K562 (cell line): ENCODE measurements at regions not wholly inside any gene's neighbourhood (a gene's known extent, or its start where the extent isn't known, plus 50 kb on each side); places are given as distances from the start of the nearest gene placed in this dataset.

Source experiments
- ATAC-seq: fragments of 200-7000 bp; cut with Tn5 transposase; 3 replicates; pipeline ENCODE4 v1.9.1; 2020; ENCODE audit warnings: moderate library complexity
- BruUV-seq: library from RNA; stranded (reverse); fragments of 400-500 nt; replicated peaks from 2 replicates; lab custom pipeline; 2021; lab: Mats Ljungman, UMichigan
- CTCF ChIA-PET: fragments of 300-600 bp; formaldehyde crosslinking; extraction: SDS; loops from one replicate; lab custom pipeline; 2021; ENCODE audit warnings: low intra/inter-chr PET ratio; lab: Yijun Ruan, JAX
- POLR2A ChIA-PET: fragments of 300-600, 350-650 bp; sonication (Branson Sonifier 250); formaldehyde crosslinking; extraction: SDS; loops from one replicate; lab custom pipeline; 2021; ENCODE audit warnings: antibody characterized with exemption, inconsistent platforms; lab: Yijun Ruan, JAX
- DNase-seq, 4 experiments: peaks; one replicate each; pipeline versions ENCODE4 v3.0.0 to v3.0.0-alpha.2; 2011 to 2018; ENCODE audit warnings: low spot score in 3 of 4, mixed read lengths in 3 of 4; ENCODE audit errors: extremely low read depth in 1 of 4
- FAIRE-seq: peaks from 2 replicates; lab custom pipeline; 2011; peaks lifted over from hg19 to GRCh38; lab: Jason Lieb, UNC
- H2AFZ ChIP-seq: 2 replicates; pipeline ENCODE4 v1.6.0; 2011; ENCODE audit warnings: low read depth, low read length, control low read depth, inconsistent platforms
- H3K27ac ChIP-seq: fragments of 200-600 bp; 3 replicates; pipeline ENCODE4 v1.8.0; 2011; ENCODE audit warnings: low read depth, mild to moderate bottlenecking, control low read depth, inconsistent platforms, low read length, moderate library complexity, mixed read lengths; ENCODE audit errors: extremely low read depth
- H3K27me3 ChIP-seq, 2 experiments: fragments of 300-600 bp in 1 of 2; 2 replicates in 1 of 2; 3 replicates in 1 of 2; pipeline versions ENCODE4 v1.6.0 to v1.8.0; 2011; ENCODE audit warnings: inconsistent platforms in 2 of 2, low read length in 2 of 2, mild to moderate bottlenecking in 1 of 2, mixed read lengths in 1 of 2, moderate library complexity in 1 of 2; ENCODE audit not compliant: control insufficient read depth in 2 of 2, insufficient read depth in 2 of 2
- H3K36me3 ChIP-seq: fragments of 300-600 bp; 3 replicates; pipeline ENCODE4 v1.8.0; 2011; ENCODE audit warnings: mild to moderate bottlenecking, low read length, inconsistent platforms; ENCODE audit not compliant: control insufficient read depth, insufficient read depth
- H3K4me1 ChIP-seq, 2 experiments: fragments of 200-600 bp in 1 of 2; replicated peaks in 1 of 2; 2 replicates in 1 of 2; 3 replicates in 1 of 2; pipeline versions ENCODE4 v1.5.1 to v1.8.0; 2011; ENCODE audit warnings: inconsistent platforms in 2 of 2, low read length in 2 of 2, mild to moderate bottlenecking in 1 of 2, mixed read lengths in 1 of 2, moderate library complexity in 1 of 2; ENCODE audit not compliant: control insufficient read depth in 2 of 2, insufficient read depth in 2 of 2
- H3K4me2 ChIP-seq: 2 replicates; pipeline ENCODE4 v1.6.1; 2011; ENCODE audit warnings: low read length, control low read depth, inconsistent platforms, mixed read lengths; ENCODE audit not compliant: insufficient read depth
- H3K4me3 ChIP-seq: fragments of 200-600 bp; sonication (generic), shearing (Covaris generic); 2 replicates; pipeline ENCODE4 v1.5.1; 2016; ENCODE audit warnings: control low read depth, inconsistent platforms
- H3K79me2 ChIP-seq: fragments of 200-600 bp; 3 replicates; pipeline ENCODE4 v1.8.0; 2011; ENCODE audit warnings: low read length, inconsistent platforms; ENCODE audit not compliant: control insufficient read depth, insufficient read depth
- H3K9ac ChIP-seq, 2 experiments: 2 replicates each; pipeline versions ENCODE4 v1.6.0 to v1.6.1; 2011; ENCODE audit warnings: low read depth in 2 of 2, low read length in 2 of 2, control low read depth in 1 of 2, inconsistent platforms in 1 of 2, mild to moderate bottlenecking in 1 of 2, mixed read lengths in 1 of 2; ENCODE audit not compliant: insufficient read depth in 1 of 2
- H3K9me1 ChIP-seq: one replicate; pipeline ENCODE4 v1.6.0; 2011; ENCODE audit warnings: inconsistent platforms, mild to moderate bottlenecking, low read length, moderate library complexity; ENCODE audit not compliant: control insufficient read depth, insufficient read depth
- H3K9me3 ChIP-seq: replicated peaks from 2 replicates; pipeline ENCODE4 v1.5.1; 2011; ENCODE audit warnings: low read depth, low read length, inconsistent platforms; ENCODE audit not compliant: control insufficient read depth, insufficient read depth
- H4K20me1 ChIP-seq: replicated peaks from 2 replicates; pipeline ENCODE4 v1.6.1; 2011; ENCODE audit warnings: low read length, inconsistent platforms, mixed read lengths; ENCODE audit not compliant: control insufficient read depth, insufficient read depth
- CREB1 ChIP-seq, 2 experiments: sonication (generic) in 1 of 2; formaldehyde crosslinking in 1 of 2; IDR thresholded peaks; 2 replicates each; pipeline versions ENCODE4 v1.6.1 to v1.8.0; 2012 to 2022; ENCODE audit warnings: inconsistent platforms in 1 of 2, mild to moderate bottlenecking in 1 of 2, missing genetic modification reagents in 1 of 2, moderate library complexity in 1 of 2
- DPF2 ChIP-seq: fragments of 450-650 bp; IDR thresholded peaks from 2 replicates; pipeline ENCODE4 v1.6.1; 2016
- ELF2 ChIP-seq: fragments of 250-450 bp; sonication (Bioruptor Pico); IDR thresholded peaks from 2 replicates; pipeline ENCODE4 v1.5.0; 2021; ENCODE audit warnings: mild to moderate bottlenecking
- GTF2F1 ChIP-seq: IDR thresholded peaks from 2 replicates; pipeline ENCODE4 v1.6.1; 2011; ENCODE audit warnings: low read depth, low read length, improper control_type of control experiment
- HDAC6 ChIP-seq: IDR thresholded peaks from 2 replicates; pipeline ENCODE4 v1.6.1; 2012; ENCODE audit warnings: low read depth, mild to moderate bottlenecking, control low read depth, inconsistent platforms, low read length, moderate library complexity
- MEF2A ChIP-seq: IDR thresholded peaks from 2 replicates; pipeline ENCODE4 v1.6.1; 2011; ENCODE audit warnings: low read depth, mild to moderate bottlenecking, low read length, moderate library complexity; ENCODE audit not compliant: control insufficient read depth
- POLR3G ChIP-seq: IDR thresholded peaks from 2 replicates; pipeline ENCODE4 v1.6.1; 2011; ENCODE audit not compliant: insufficient read length, insufficient replicate concordance; ENCODE audit errors: extremely low read depth
- RCOR1 ChIP-seq, 2 experiments: IDR thresholded peaks; 2 replicates each; pipeline ENCODE4 v1.6.1; 2012; ENCODE audit warnings: low read depth in 2 of 2, low read length in 2 of 2, borderline replicate concordance in 1 of 2, improper control_type of control experiment in 1 of 2
- SRSF9 ChIP-seq: fragments of 200-400 bp; formaldehyde crosslinking; IDR thresholded peaks from 2 replicates; pipeline ENCODE4 v1.6.1; 2017; ENCODE audit warnings: low read depth, low read length, borderline replicate concordance
- ZFPM2 ChIP-seq: fragments of 250-450 bp; sonication (Bioruptor Pico); IDR thresholded peaks from 2 replicates; pipeline ENCODE4 v1.5.1; 2022; ENCODE audit warnings: mild to moderate bottlenecking
- ZNF12 ChIP-seq: sonication (generic); formaldehyde crosslinking; IDR thresholded peaks from 2 replicates; pipeline ENCODE4 v1.4.0; 2020; ENCODE audit warnings: mild to moderate bottlenecking, missing genetic modification reagents
- ZNF212 ChIP-seq: fragments of 450-650 bp; formaldehyde crosslinking; IDR thresholded peaks from 2 replicates; pipeline ENCODE4 v1.4.0; 2020; ENCODE audit warnings: mild to moderate bottlenecking
- ZNF589 ChIP-seq: fragments of 200-800 bp; sonication (Bioruptor generic); IDR thresholded peaks from 2 replicates; pipeline ENCODE4 v1.6.1; 2016; ENCODE audit warnings: low read depth, missing genetic modification characterization, missing compliant biosample characterization
- ZNF668 ChIP-seq: fragments of 250-450 bp; sonication (Bioruptor Pico); IDR thresholded peaks from 2 replicates; pipeline ENCODE4 v1.8.0; 2022; ENCODE audit warnings: mild to moderate bottlenecking, inconsistent platforms
- in situ Hi-C: fragments of 300-500 bp; cut with MboI; formaldehyde crosslinking; loops from 4 replicates; pipeline ENCODE4 v1.15.0; 2018; ENCODE audit warnings: inconsistent platforms, mixed read lengths
- intact Hi-C: fragments of 100-400 bp; cut with micrococcal nuclease; formaldehyde crosslinking; loops from 2 replicates; pipeline ENCODE4 v1.14.2; 2022
- TF ChIP-seq, protein P1 (sequence below): fragments of 450-650 bp; IDR thresholded peaks from one replicate; pipeline ENCODE4 v1.6.1; 2018; ENCODE audit warnings: mild to moderate bottlenecking, moderate library complexity; ENCODE audit not compliant: partially characterized antibody
- TF ChIP-seq, protein P2 (sequence below): fragments of 250-450 bp; sonication (Bioruptor Pico); IDR thresholded peaks from 2 replicates; pipeline ENCODE4 v1.4.0; 2020; ENCODE audit warnings: borderline replicate concordance
- TF ChIP-seq, protein P3 (sequence below): fragments of 450-650 bp; formaldehyde crosslinking; IDR thresholded peaks from 2 replicates; pipeline ENCODE4 v1.4.0; 2020; ENCODE audit warnings: mild to moderate bottlenecking, moderate library complexity
- TF ChIP-seq, protein P4 (sequence below): fragments of 450-650 bp; IDR thresholded peaks from 2 replicates; pipeline ENCODE4 v1.6.1; 2016

DNA sequence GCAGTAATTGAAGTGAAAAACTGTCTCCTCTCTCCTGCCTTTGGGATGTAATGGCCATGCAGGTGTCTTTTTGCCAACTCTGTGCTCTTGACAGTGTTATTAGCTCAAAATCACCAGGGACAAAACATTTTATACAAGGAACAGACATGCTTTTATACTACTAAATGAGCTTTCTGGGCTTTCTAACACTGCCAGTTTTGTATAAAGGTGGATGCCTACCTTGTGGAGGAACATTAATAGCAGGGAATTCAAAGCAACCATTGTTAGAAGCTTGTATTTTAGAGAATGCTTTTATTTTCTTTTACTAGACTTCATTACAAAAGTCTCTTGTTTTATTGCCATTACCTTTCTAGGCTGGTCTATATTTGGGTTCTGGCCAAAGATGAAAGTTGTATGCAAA, 54.7 kb upstream of the ARSJ start:
- no peak overlapping the region for H2AFZ ChIP-seq
- no peak for DNase-seq
- BruUV-seq = no TSS peak
- in situ Hi-C loops = no loop called here
- H3K36me3 ChIP-seq = no peaks in the 10 kb centered on the region
- no peak overlapping the region for H3K4me3 ChIP-seq
- H3K27me3 ChIP-seq = no peaks in the 10 kb centered on the region
- CTCF ChIA-PET = no interaction called here
- no peaks in the 10 kb centered on the region for H3K9me1 ChIP-seq
- POLR2A ChIA-PET = no interaction called here
- H3K9me3 ChIP-seq = no peaks in the 10 kb centered on the region
- TF ChIP-seq, protein P1, sequence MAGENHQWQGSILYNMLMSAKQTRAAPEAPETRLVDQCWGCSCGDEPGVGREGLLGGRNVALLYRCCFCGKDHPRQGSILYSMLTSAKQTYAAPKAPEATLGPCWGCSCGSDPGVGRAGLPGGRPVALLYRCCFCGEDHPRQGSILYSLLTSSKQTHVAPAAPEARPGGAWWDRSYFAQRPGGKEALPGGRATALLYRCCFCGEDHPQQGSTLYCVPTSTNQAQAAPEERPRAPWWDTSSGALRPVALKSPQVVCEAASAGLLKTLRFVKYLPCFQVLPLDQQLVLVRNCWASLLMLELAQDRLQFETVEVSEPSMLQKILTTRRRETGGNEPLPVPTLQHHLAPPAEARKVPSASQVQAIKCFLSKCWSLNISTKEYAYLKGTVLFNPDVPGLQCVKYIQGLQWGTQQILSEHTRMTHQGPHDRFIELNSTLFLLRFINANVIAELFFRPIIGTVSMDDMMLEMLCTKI = no peak
- TF ChIP-seq, protein P2, sequence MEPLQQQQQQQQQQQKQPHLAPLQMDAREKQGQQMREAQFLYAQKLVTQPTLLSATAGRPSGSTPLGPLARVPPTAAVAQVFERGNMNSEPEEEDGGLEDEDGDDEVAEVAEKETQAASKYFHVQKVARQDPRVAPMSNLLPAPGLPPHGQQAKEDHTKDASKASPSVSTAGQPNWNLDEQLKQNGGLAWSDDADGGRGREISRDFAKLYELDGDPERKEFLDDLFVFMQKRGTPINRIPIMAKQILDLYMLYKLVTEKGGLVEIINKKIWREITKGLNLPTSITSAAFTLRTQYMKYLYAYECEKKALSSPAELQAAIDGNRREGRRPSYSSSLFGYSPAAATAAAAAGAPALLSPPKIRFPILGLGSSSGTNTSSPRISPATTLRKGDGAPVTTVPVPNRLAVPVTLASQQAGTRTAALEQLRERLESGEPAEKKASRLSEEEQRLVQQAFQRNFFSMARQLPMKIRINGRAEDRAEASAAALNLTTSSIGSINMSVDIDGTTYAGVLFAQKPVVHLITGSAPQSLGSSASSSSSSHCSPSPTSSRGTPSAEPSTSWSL (CRISPR knock-in tag) = no peak
- no peak for TF ChIP-seq ZNF589 (CRISPR knock-in tag)
- TF ChIP-seq CREB1 (IDR thresholded peaks at IDR 0.05) = no peak
- no peak for TF ChIP-seq CREB1 (CRISPR knock-in tag; IDR thresholded peaks at IDR 0.05)
- TF ChIP-seq, protein P3, sequence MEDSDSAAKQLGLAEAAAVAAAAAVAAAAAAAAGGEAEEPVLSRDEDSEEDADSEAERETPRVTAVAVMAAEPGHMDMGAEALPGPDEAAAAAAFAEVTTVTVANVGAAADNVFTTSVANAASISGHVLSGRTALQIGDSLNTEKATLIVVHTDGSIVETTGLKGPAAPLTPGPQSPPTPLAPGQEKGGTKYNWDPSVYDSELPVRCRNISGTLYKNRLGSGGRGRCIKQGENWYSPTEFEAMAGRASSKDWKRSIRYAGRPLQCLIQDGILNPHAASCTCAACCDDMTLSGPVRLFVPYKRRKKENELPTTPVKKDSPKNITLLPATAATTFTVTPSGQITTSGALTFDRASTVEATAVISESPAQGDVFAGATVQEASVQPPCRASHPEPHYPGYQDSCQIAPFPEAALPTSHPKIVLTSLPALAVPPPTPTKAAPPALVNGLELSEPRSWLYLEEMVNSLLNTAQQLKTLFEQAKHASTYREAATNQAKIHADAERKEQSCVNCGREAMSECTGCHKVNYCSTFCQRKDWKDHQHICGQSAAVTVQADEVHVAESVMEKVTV (CRISPR knock-in tag) = no peak
- TF ChIP-seq ZFPM2 (CRISPR knock-in tag) = no peak
- TF ChIP-seq SRSF9 = no peak
- TF ChIP-seq ELF2 (CRISPR knock-in tag) = no peak
- TF ChIP-seq ZNF668 = no peak
- no peak for TF ChIP-seq GTF2F1
- no peak for TF ChIP-seq ZNF12
- no peak for TF ChIP-seq DPF2
- TF ChIP-seq HDAC6 = no peak
- TF ChIP-seq, protein P4, sequence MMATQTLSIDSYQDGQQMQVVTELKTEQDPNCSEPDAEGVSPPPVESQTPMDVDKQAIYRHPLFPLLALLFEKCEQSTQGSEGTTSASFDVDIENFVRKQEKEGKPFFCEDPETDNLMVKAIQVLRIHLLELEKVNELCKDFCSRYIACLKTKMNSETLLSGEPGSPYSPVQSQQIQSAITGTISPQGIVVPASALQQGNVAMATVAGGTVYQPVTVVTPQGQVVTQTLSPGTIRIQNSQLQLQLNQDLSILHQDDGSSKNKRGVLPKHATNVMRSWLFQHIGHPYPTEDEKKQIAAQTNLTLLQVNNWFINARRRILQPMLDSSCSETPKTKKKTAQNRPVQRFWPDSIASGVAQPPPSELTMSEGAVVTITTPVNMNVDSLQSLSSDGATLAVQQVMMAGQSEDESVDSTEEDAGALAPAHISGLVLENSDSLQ = no peak
- no peak for TF ChIP-seq MEF2A
- TF ChIP-seq RCOR1 (IDR thresholded peaks at IDR 0.05; ENCODE audit: borderline replicate concordance in 1 of 2, low read depth in 2 of 2, low read length in 2 of 2) = no peak
- TF ChIP-seq ZNF212 (CRISPR knock-in tag) = no peak
- TF ChIP-seq POLR3G = no peak
- TF ChIP-seq, all 486 proteins: peak for 0
- intact Hi-C loops = no loop called here
- Histone ChIP-seq H3K9ac (no peak overlapping the region), H3K79me2 (no peaks in the 10 kb centered on the region), H4K20me1 (no peaks in the 10 kb centered on the region), H3K4me1 (no peaks in the 10 kb centered on the region), H3K27ac (no peak overlapping the region), H3K4me2 (no peak overlapping the region)
- FAIRE-seq (no peak), ATAC-seq (no peak)
